Fibroblast of lung (primary cell): ENCODE measurements at regions not wholly inside any gene's neighbourhood (a gene's known extent, or its start where the extent isn't known, plus 50 kb on each side); places are given as distances from the start of the nearest gene placed in this dataset.

Source experiments
- DNase-seq, 2 donors: peaks; one replicate each; pipeline versions ENCODE4 v3.0.0 to v3.0.0-alpha.2; 2010; ENCODE audit warnings: low read depth in 2 of 2
- H2AFZ ChIP-seq: 2 replicates; pipeline ENCODE4 v1.5.1; 2012; ENCODE audit warnings: low read length, control low read depth, inconsistent platforms
- H3K27ac ChIP-seq: 2 replicates; pipeline ENCODE4 v1.5.1; 2011; ENCODE audit warnings: low read length, control low read depth; ENCODE audit not compliant: insufficient read depth
- H3K27me3 ChIP-seq: 2 replicates; pipeline ENCODE4 v1.5.1; 2011; ENCODE audit warnings: mild to moderate bottlenecking, low read length; ENCODE audit not compliant: control insufficient read depth, insufficient read depth
- H3K36me3 ChIP-seq: 2 replicates; pipeline ENCODE4 v1.5.1; 2011; ENCODE audit warnings: low read length; ENCODE audit not compliant: control insufficient read depth, insufficient read depth
- H3K4me1 ChIP-seq: 2 replicates; pipeline ENCODE4 v1.5.1; 2011; ENCODE audit warnings: low read length; ENCODE audit not compliant: control insufficient read depth, insufficient read depth; ENCODE audit errors: extremely low read depth
- H3K4me2 ChIP-seq: 2 replicates; pipeline ENCODE4 v1.5.1; 2011; ENCODE audit warnings: low read length, control low read depth; ENCODE audit not compliant: insufficient read depth; ENCODE audit errors: extremely low read depth
- H3K4me3 ChIP-seq, 4 experiments: fragments of 200-600 bp in 1 of 4; sonication (generic) in 1 of 4; replicated peaks in 1 of 4; 2 replicates each; pipeline ENCODE4 v1.5.1; 2011 to 2016; ENCODE audit warnings: low read length in 4 of 4, low read depth in 3 of 4, mild to moderate bottlenecking in 3 of 4, control low read depth in 2 of 4, inconsistent platforms in 1 of 4, mixed read lengths in 1 of 4; ENCODE audit not compliant: insufficient read depth in 1 of 4; ENCODE audit errors: control extremely low read depth in 1 of 4
- H3K79me2 ChIP-seq: 2 replicates; pipeline ENCODE4 v1.5.1; 2012; ENCODE audit warnings: mild to moderate bottlenecking, low read length, inconsistent platforms; ENCODE audit not compliant: control insufficient read depth, insufficient read depth
- H3K9ac ChIP-seq: 2 replicates; pipeline ENCODE4 v1.5.1; 2011; ENCODE audit warnings: mild to moderate bottlenecking, low read length, control low read depth; ENCODE audit not compliant: insufficient read depth
- H3K9me3 ChIP-seq: 2 replicates; pipeline ENCODE4 v1.5.1; 2012; ENCODE audit warnings: low read depth, low read length; ENCODE audit not compliant: control insufficient read depth, insufficient read depth
- H4K20me1 ChIP-seq: 2 replicates; pipeline ENCODE4 v1.5.1; 2011; ENCODE audit warnings: low read length; ENCODE audit not compliant: control insufficient read depth, insufficient read depth; ENCODE audit errors: extremely low read depth
- EZH2 ChIP-seq: IDR thresholded peaks from 2 replicates; pipeline ENCODE4 v1.5.1; 2012; ENCODE audit warnings: low read length, control low read depth, mild to moderate bottlenecking; ENCODE audit errors: missing control alignments
- TF ChIP-seq, protein P1 (sequence below), 2 donors: IDR thresholded peaks in 1 of 2; conservative IDR thresholded peaks in 1 of 2; 1 replicate in 1 of 2; 2 replicates in 1 of 2; pipeline ENCODE4 v1.5.1; 2011 to 2012; ENCODE audit warnings: low read length in 2 of 2, control low read depth in 1 of 2, inconsistent platforms in 1 of 2, low read depth in 1 of 2, mild to moderate bottlenecking in 1 of 2

DNA sequence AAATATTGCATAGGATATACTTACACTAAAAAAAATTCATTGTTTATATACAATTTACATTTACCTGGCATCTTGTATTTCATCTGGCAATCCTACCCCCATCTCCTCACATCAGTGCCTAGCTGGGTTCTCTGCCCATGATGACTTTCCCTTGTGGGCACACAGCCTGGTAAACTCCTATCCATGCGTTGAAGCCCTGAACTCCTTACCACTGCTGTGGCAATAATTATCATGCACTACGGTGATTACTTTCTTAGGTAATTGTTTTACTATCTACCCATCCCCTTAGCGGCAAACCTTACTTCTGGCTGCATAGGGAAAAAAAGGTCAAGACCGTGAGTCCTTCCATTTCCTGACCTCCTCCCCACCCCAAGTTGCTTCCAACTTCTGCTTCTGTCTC, 63.6 kb upstream of the DAB2IP start:
- H3K4me1 ChIP-seq, result no peaks in the 10 kb centered on the region
- no peak for TF ChIP-seq EZH2
- TF ChIP-seq, protein P1, sequence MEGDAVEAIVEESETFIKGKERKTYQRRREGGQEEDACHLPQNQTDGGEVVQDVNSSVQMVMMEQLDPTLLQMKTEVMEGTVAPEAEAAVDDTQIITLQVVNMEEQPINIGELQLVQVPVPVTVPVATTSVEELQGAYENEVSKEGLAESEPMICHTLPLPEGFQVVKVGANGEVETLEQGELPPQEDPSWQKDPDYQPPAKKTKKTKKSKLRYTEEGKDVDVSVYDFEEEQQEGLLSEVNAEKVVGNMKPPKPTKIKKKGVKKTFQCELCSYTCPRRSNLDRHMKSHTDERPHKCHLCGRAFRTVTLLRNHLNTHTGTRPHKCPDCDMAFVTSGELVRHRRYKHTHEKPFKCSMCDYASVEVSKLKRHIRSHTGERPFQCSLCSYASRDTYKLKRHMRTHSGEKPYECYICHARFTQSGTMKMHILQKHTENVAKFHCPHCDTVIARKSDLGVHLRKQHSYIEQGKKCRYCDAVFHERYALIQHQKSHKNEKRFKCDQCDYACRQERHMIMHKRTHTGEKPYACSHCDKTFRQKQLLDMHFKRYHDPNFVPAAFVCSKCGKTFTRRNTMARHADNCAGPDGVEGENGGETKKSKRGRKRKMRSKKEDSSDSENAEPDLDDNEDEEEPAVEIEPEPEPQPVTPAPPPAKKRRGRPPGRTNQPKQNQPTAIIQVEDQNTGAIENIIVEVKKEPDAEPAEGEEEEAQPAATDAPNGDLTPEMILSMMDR (conservative IDR thresholded peaks at IDR 0.05 in 1 of 2, IDR thresholded peaks at IDR 0.05 in 1 of 2; ENCODE audit: low read depth in 1 of 2, low read length in 2 of 2), result no peak

DNA sequence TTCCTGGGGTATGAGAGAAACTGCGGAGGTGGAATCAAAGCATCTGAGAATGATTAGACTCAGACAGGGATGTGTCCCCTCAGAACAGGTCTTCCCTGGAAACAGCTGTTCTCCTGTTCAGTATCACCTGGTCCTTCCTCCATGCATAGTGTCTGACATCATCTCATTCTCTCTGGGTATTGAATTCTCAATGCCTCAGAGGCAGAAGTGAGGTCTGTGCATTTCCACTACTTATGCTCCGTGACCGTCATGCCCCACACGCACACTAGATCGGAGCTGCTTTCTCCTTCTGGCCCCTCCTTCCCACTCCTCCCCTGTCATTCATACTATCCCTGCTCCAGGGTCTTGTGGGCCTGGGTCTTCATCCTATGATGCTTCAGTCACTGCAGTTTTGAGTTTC, 61.4 kb upstream of the DAB2IP start:
- no peaks in the 10 kb centered on the region for H3K79me2 ChIP-seq
- H3K36me3 ChIP-seq, result no peaks in the 10 kb centered on the region
- H3K9me3 ChIP-seq, result no peaks in the 10 kb centered on the region
- H3K27me3 ChIP-seq, result peaks cover 7% of the 10 kb centered on the region
- H3K4me3 ChIP-seq, result no peak overlapping the region
- no peak overlapping the region for H3K4me2 ChIP-seq
- no peak overlapping the region for H2AFZ ChIP-seq
- TF ChIP-seq EZH2, result no peak
- TF ChIP-seq, protein P1 (conservative IDR thresholded peaks at IDR 0.05 in 1 of 2, IDR thresholded peaks at IDR 0.05 in 1 of 2; ENCODE audit: low read depth in 1 of 2, low read length in 2 of 2), result no peak
- H3K4me1 ChIP-seq, result no peaks in the 10 kb centered on the region
- no peak overlapping the region for H3K27ac ChIP-seq
- no peak for DNase-seq
- H4K20me1 ChIP-seq, result no peaks in the 10 kb centered on the region
- no peak overlapping the region for H3K9ac ChIP-seq

More for the DNA sequence above, 63.6 kb upstream of the DAB2IP start:
- Histone ChIP-seq H3K4me3 (no peak overlapping the region), H2AFZ (no peak overlapping the region), H3K4me2 (no peak overlapping the region), H3K36me3 (no peaks in the 10 kb centered on the region), H3K27me3 (peaks cover 7% of the 10 kb centered on the region), H3K9me3 (no peaks in the 10 kb centered on the region), H4K20me1 (no peaks in the 10 kb centered on the region), H3K9ac (no peak overlapping the region), H3K79me2 (no peaks in the 10 kb centered on the region), H3K27ac (no peak overlapping the region)
- DNase-seq, result no peak

DNA sequence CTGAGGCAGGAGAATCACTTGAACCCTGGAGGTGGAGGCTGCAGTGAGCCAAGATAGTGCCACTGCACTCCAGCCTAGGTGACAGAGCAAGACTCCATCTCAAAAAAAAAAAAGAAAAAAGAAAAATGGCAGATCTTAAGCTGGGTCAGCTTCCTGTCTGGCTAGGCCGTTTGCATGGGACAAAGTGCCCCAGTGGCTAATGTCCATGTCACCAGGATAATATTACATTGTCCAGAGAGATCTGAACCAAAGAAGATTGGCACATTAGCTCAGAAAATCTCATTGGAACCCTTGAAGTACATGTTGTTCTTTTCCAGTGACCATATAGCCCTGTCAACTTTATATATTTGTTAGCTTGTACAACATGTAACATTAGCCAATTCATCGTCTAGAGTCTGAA, 59.2 kb upstream of the DAB2IP start:
- H3K27me3 ChIP-seq, result peaks cover 7% of the 10 kb centered on the region
- H3K4me3 ChIP-seq, result no peak overlapping the region

More for the DNA sequence above, 59.2 kb upstream of the DAB2IP start:
- Histone ChIP-seq H3K4me1 (peaks cover 5% of the 10 kb centered on the region), H3K36me3 (no peaks in the 10 kb centered on the region), H3K27ac (no peak overlapping the region), H3K79me2 (no peaks in the 10 kb centered on the region), H4K20me1 (no peaks in the 10 kb centered on the region), H3K9me3 (no peaks in the 10 kb centered on the region), H3K4me2 (no peak overlapping the region), H3K9ac (no peak overlapping the region), H2AFZ (no peak overlapping the region)
- TF ChIP-seq, protein P1 (conservative IDR thresholded peaks at IDR 0.05 in 1 of 2, IDR thresholded peaks at IDR 0.05 in 1 of 2; ENCODE audit: low read depth in 1 of 2, low read length in 2 of 2), result no peak
- no peak for TF ChIP-seq EZH2
- no peak for DNase-seq
